Progenitor cell of endocrine pancreas (in vitro differentiated cells): ENCODE measurements at regions not wholly inside any gene's neighbourhood (a gene's known extent, or its start where the extent isn't known, plus 50 kb on each side); places are given as distances from the start of the nearest gene placed in this dataset.
A peak's percentile ranks its signal among the peaks of the same experiment; 100 is the strongest.

Experiments used
- DNase-seq: peaks from one replicate; pipeline ENCODE4 v3.0.0; 2021; ENCODE audit warnings: low spot score; ENCODE audit not compliant: unreplicated experiment
- H3K27ac Mint-ChIP-seq: 2 replicates; pipeline ENCODE4 v1.8.0; 2021; ENCODE audit warnings: mild to moderate bottlenecking, moderate library complexity, mixed read lengths
- H3K27me3 Mint-ChIP-seq: 2 replicates; pipeline ENCODE4 v1.8.0; 2021; ENCODE audit warnings: mixed read lengths
- H3K36me3 Mint-ChIP-seq: 2 replicates; pipeline ENCODE4 v1.8.0; 2022; ENCODE audit warnings: mixed read lengths; ENCODE audit not compliant: insufficient read depth
- H3K4me1 Mint-ChIP-seq: 2 replicates; pipeline ENCODE4 v1.8.0; 2021; ENCODE audit warnings: low read depth, mixed read lengths
- H3K4me3 Mint-ChIP-seq: 2 replicates; pipeline ENCODE4 v1.8.0; 2021; ENCODE audit warnings: low read depth, mild to moderate bottlenecking, moderate library complexity, mixed read lengths
- H3K9me3 Mint-ChIP-seq: 2 replicates; pipeline ENCODE4 v1.8.0; 2021; ENCODE audit warnings: low read depth, mixed read lengths
- TF ChIP-seq, protein P1 (sequence below): fragments of 200-600 bp; sonication (generic); IDR thresholded peaks from one replicate; pipeline ENCODE4 v1.5.0; 2021; ENCODE audit warnings: antibody characterized with exemption, mild to moderate bottlenecking; ENCODE audit not compliant: unreplicated experiment

DNA sequence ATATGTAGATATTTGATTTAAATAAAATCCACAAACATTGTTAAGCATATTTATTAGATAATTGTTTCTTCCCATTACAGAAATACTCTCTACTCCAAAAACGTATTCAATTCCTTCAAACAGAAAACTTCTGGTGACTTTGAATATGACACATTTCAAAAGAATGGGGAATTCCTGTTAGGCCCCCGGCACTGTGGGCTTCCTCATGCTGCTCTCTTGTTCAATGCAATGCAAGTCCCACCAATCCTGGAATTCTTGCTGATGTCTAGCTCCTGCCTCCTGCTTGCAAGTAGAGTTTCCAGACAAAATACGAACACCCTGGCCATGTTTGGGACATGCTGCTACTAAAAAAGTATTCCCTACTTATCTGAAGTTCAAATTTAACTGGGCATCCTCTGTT, 544.1 kb downstream of the QKI start:
- Mint-ChIP-seq H3K27ac (no peak overlapping the region), H3K9me3 (no peaks in the 10 kb centered on the region)

DNA sequence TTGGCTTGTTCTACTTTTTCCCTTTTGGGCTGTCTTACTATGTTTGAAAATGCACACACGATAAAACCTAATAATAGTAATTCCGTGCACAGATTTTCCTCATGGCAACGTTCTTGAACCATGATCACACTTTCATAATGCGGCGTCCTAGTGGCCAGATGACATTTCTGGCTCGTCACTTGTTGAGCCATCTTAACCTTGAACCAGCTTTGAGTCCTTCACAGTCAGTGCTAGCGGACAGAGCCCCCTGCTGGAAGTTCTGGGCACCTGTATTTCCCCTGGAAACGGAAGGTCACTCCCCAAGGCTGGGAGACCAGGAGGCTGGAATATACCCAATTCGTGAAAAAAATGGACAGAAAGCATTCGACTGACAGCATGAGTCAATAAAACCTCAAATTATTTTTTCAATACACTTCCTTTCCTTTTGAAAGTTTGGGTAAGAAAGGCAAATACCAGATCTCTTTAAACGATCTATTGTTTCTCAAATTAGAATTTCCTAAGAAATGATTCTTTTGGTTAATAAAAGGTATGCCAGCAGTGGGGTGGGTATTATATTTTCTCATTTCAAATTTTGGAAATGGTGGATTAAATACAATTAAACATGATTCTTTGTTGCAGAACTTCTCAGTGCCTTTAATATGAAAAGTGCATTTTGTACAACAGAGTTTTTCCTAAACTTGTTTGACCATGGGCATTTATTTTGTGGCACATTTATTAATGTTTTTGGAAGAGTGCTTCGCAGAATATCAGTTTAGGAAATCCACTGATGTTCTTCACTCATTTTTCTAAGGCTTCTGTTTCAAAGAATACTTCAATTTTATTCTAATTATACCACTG, 542.3 kb downstream of the QKI start:
- peak; percentile 48 for DNase-seq
- no peaks in the 10 kb centered on the region for H3K36me3 Mint-ChIP-seq
- H3K27ac Mint-ChIP-seq, result no peak overlapping the region
- H3K9me3 Mint-ChIP-seq, result no peaks in the 10 kb centered on the region
- no peak overlapping the region for H3K4me3 Mint-ChIP-seq
- TF ChIP-seq, protein P1, sequence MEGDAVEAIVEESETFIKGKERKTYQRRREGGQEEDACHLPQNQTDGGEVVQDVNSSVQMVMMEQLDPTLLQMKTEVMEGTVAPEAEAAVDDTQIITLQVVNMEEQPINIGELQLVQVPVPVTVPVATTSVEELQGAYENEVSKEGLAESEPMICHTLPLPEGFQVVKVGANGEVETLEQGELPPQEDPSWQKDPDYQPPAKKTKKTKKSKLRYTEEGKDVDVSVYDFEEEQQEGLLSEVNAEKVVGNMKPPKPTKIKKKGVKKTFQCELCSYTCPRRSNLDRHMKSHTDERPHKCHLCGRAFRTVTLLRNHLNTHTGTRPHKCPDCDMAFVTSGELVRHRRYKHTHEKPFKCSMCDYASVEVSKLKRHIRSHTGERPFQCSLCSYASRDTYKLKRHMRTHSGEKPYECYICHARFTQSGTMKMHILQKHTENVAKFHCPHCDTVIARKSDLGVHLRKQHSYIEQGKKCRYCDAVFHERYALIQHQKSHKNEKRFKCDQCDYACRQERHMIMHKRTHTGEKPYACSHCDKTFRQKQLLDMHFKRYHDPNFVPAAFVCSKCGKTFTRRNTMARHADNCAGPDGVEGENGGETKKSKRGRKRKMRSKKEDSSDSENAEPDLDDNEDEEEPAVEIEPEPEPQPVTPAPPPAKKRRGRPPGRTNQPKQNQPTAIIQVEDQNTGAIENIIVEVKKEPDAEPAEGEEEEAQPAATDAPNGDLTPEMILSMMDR, result peak; percentile 85
- H3K4me1 Mint-ChIP-seq, result peaks cover 3% of the 10 kb centered on the region
- peaks cover 28% of the 10 kb centered on the region for H3K27me3 Mint-ChIP-seq

More for the DNA sequence above, 544.1 kb downstream of the QKI start:
- Mint-ChIP-seq H3K36me3 (no peaks in the 10 kb centered on the region), H3K27me3 (peaks cover 35% of the 10 kb centered on the region), H3K4me1 (peaks cover 4% of the 10 kb centered on the region), H3K4me3 (no peak overlapping the region)
- TF ChIP-seq, protein P1, result no peak
- DNase-seq, result no peak

DNA sequence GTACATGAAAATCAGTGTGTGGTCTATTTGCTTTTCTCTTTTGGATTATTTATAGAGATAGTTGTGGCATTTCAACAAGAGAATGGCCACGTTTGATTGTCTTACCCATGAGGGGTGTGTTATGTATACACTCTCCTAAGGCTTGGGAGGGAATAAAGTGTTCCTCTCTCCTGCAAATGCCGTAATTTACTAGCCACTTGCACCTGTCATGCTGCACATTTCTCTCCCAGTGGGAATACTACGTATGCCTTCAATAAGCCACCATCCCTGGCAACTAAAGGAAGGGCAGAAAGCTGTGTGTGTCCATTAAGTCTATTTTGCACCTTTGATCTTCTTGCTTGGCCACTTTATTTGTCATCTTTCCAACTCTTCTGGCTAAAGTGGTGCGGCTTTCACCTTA, 541.2 kb downstream of the QKI start:
- TF ChIP-seq, protein P1, result no peak
- Mint-ChIP-seq H3K4me3 (no peak overlapping the region), H3K36me3 (no peaks in the 10 kb centered on the region), H3K9me3 (no peaks in the 10 kb centered on the region), H3K27me3 (peaks cover 28% of the 10 kb centered on the region), H3K27ac (no peak overlapping the region), H3K4me1 (peaks cover 4% of the 10 kb centered on the region)
- DNase-seq, result no peak

DNA sequence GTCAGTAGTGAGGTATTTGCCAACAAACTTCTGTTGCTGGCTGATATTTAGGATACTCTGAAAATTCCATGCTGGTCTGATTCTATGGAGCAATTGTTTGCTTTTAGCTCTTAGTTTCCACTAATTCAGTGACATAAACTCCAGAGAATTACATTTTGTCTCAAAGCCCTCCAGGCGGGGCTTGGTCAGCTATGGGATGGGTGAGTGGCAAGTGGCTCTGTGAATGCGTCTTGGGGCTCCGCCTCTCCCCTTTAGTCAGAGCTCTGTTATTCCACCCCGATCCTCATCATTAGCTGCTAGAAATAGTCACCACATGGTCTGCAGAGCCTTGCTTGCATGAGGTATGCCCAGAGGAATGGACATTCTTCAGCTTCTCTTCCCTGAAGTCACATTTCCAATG, 540.6 kb downstream of the QKI start:
- H3K27ac Mint-ChIP-seq, result no peak overlapping the region
- no peak for DNase-seq
- H3K9me3 Mint-ChIP-seq, result no peaks in the 10 kb centered on the region
- no peaks in the 10 kb centered on the region for H3K36me3 Mint-ChIP-seq
- TF ChIP-seq, protein P1, result no peak
- peaks cover 4% of the 10 kb centered on the region for H3K4me1 Mint-ChIP-seq
- H3K27me3 Mint-ChIP-seq, result peaks cover 27% of the 10 kb centered on the region
- no peak overlapping the region for H3K4me3 Mint-ChIP-seq

DNA sequence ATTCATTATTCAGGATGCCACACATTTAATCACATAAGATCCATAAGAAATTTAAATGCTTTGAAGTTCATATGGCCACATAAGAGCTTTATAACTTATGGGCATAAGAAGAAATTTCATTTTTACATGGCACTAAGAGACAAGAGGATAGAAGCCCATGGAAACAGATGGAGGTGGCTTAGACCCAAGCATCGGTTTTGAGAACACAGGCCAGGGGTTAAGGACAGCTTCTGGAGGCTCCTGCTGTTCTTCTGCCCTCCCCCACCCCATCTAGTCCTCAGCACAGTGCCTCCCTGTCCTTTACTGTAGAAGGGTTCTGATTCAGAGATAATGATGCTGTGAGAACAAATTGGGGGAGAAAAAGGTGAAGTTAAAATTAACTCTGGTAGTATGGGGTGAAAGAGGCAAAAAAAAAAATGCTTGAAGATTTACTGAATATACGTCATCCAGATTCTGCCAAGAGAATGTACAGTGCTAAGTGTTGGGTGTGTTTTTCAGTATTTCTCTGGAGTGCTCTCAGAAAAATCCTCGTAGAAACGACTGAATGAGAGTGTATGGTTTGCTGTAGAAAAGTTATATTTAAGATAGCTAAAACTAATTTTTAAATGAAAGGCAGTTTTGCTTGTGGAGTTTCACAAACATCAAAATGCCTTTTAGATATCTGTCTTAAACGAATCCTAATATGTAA, 539.7 kb downstream of the QKI start:
- Mint-ChIP-seq H3K36me3 (no peaks in the 10 kb centered on the region), H3K9me3 (no peaks in the 10 kb centered on the region), H3K4me3 (no peak overlapping the region), H3K27me3 (peaks cover 21% of the 10 kb centered on the region), H3K4me1 (peaks cover 4% of the 10 kb centered on the region), H3K27ac (no peak overlapping the region)
- DNase-seq, result no peak
- TF ChIP-seq, protein P1, result no peak
